ENCODE measurements at regions not wholly inside any gene's neighbourhood (a gene's known extent, or its start where the extent isn't known, plus 50 kb on each side); places are given as distances from the start of the nearest gene placed in this dataset.

DNA sequence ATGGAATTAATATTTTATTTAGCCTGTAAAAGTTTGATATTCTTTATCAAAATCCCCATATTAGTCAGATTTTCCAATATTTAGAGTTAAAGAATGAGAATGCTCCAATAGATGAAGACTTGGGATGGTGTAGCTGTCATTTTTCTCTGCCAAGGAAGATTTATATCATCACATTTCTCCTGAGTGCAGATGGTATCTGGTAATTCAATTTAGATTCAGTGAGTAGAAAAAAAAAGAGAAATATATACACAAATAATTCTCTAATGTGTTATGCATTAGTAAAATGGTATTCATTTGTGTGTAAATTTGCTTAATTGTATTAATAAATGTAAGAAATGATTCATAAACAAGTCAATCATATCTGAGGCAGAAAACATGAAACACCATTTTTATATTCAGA is 1508.7 kb upstream of the PCDH20 start:
- Histone ChIP-seq H3K56ac (ENCODE audit: insufficient read length, low read depth, low read length) (no peak overlapping the region), H2BK15ac (ENCODE audit: low read depth, low read length) (no peak overlapping the region), H4K5ac (ENCODE audit: insufficient read length, low read depth, low read length) (no peak overlapping the region), H3K9me3 (ENCODE audit: control insufficient read depth, low read depth, low read length) (no peaks in the 10 kb centered on the region), H4K91ac (ENCODE audit: insufficient read length, low read depth, low read length) (no peak overlapping the region), H3K79me1 (ENCODE audit: insufficient read depth, low read depth, low read length, poor library complexity, severe bottlenecking) (no peaks in the 10 kb centered on the region), H2BK120ac (ENCODE audit: low read depth, low read length, poor library complexity, severe bottlenecking) (no peak overlapping the region), H3K4me2 (ENCODE audit: insufficient read depth, insufficient read length, low read length) (no peak overlapping the region), H4K8ac (replicated peaks; ENCODE audit: insufficient read length, low read depth, low read length) (no peak overlapping the region), H3K4me1 (ENCODE audit: insufficient read depth, low read length) (no peaks in the 10 kb centered on the region), H2BK12ac (ENCODE audit: insufficient read length, low read depth, low read length) (no peak overlapping the region), H3K14ac (ENCODE audit: insufficient read depth, low read length) (no peak overlapping the region), H2AK5ac (ENCODE audit: insufficient read length, low read length) (no peak overlapping the region), H3K27me3 (ENCODE audit: insufficient read depth, low read length) (no peaks in the 10 kb centered on the region), H3K79me2 (ENCODE audit: insufficient read depth, low read length) (no peaks in the 10 kb centered on the region), H2AFZ (ENCODE audit: low read length) (no peak overlapping the region), H3K18ac (ENCODE audit: insufficient read length, low read depth, low read length) (no peak overlapping the region), H3K4ac (ENCODE audit: low read depth, low read length) (no peak overlapping the region), H3K9ac (ENCODE audit: extremely low read depth, insufficient read length, low read length) (no peak overlapping the region), H3T11ph (ENCODE audit: low read length) (no peak overlapping the region), H2BK20ac (ENCODE audit: low read depth, low read length, poor library complexity, severe bottlenecking) (no peak overlapping the region), H3K27ac (ENCODE audit: insufficient read length, low read depth, low read length) (no peak overlapping the region), H3K23ac (ENCODE audit: insufficient read length, low read depth, low read length) (no peak overlapping the region), H3K23me2 (ENCODE audit: insufficient read length, low read depth, low read length, poor library complexity, severe bottlenecking) (no peaks in the 10 kb centered on the region), H2BK5ac (ENCODE audit: insufficient read length, low read length) (no peak overlapping the region), H4K20me1 (ENCODE audit: control insufficient read depth, insufficient read depth, insufficient read length) (no peaks in the 10 kb centered on the region)
- Mint-ChIP-seq H3K36me3 (ENCODE audit: insufficient read depth in 1 of 3, low read depth in 3 of 3) (no peaks in the 10 kb centered on the region; a peak in 1 of 7 replicates), H3K4me1 (peaks cover 3 to 8% of the 10 kb centered on the region in 2 experiments), H3K9me3 (0 out of 5 replicates have a peak, but pooled peaks cover 0 to under 1% of the 10 kb centered on the region in 2 experiments), H3K27me3 (ENCODE audit: low read depth) (peaks cover 6% of the 10 kb centered on the region), H3K4me3 (no peak overlapping the region), H3K27ac (no peak overlapping the region)
- no peak for DNase-seq
- no peak for TF ChIP-seq CTCF (conservative IDR thresholded peaks at IDR 0.05)
